PFSK-1 (cell line): ENCODE measurements at regions not wholly inside any gene's neighbourhood (a gene's known extent, or its start where the extent isn't known, plus 50 kb on each side); places are given as distances from the start of the nearest gene placed in this dataset.

ENCODE experiments used
- FOXP2 ChIP-seq: optimal IDR thresholded peaks from 2 replicates; pipeline ENCODE3; 2011; ENCODE audit warnings: borderline replicate concordance, control low read depth, inconsistent platforms; ENCODE audit not compliant: insufficient read depth; ENCODE audit errors: extremely low read length, extremely low read depth
- POLR2AphosphoS5 ChIP-seq: IDR thresholded peaks from 2 replicates; pipeline ENCODE4 v1.6.1; 2012; ENCODE audit warnings: low read depth, mild to moderate bottlenecking, control low read depth, low read length, moderate library complexity
- REST ChIP-seq, 2 experiments: IDR thresholded peaks; 2 replicates each; pipeline versions ENCODE4 v1.6.1 to v1.8.0; 2011 to 2012; ENCODE audit warnings: low read depth in 2 of 2, low read length in 2 of 2, control low read depth in 1 of 2, inconsistent platforms in 1 of 2, mild to moderate bottlenecking in 1 of 2, moderate library complexity in 1 of 2; ENCODE audit not compliant: insufficient read depth in 1 of 2
- SIN3A ChIP-seq: IDR thresholded peaks from 2 replicates; pipeline ENCODE4 v1.6.1; 2012; ENCODE audit warnings: mild to moderate bottlenecking, low read length, moderate library complexity, borderline replicate concordance; ENCODE audit not compliant: insufficient read depth
- TAF1 ChIP-seq: IDR thresholded peaks from 2 replicates; pipeline ENCODE4 v1.6.1; 2012; ENCODE audit warnings: low read length, control low read depth, borderline replicate concordance; ENCODE audit not compliant: insufficient read depth

- TF ChIP-seq SIN3A, result no peak
Measured at GRCh38 chr5:152137063-152137462, 212.4 kb upstream of the GLRA1 start.

- no peak for TF ChIP-seq SIN3A
- TF ChIP-seq FOXP2, result no peak
- TF ChIP-seq REST (IDR thresholded peaks at IDR 0.05; ENCODE audit: insufficient read depth in 1 of 2, low read depth in 2 of 2, low read length in 2 of 2), result no peak
- no peak for TF ChIP-seq POLR2AphosphoS5
- no peak for TF ChIP-seq TAF1
Measured at GRCh38 chr5:152136321-152136720, 211.7 kb upstream of the GLRA1 start.

- TF ChIP-seq TAF1 (no peak), POLR2AphosphoS5 (no peak), SIN3A (no peak), REST (IDR thresholded peaks at IDR 0.05; ENCODE audit: insufficient read depth in 1 of 2, low read depth in 2 of 2, low read length in 2 of 2) (no peak), FOXP2 (no peak)
Measured at GRCh38 chr5:152135827-152136226, 211.2 kb upstream of the GLRA1 start.

GRCh38 chr5:152125661-152126205, 201.1 kb upstream of the GLRA1 start:
- TF ChIP-seq FOXP2 (no peak), POLR2AphosphoS5 (no peak), TAF1 (no peak), SIN3A (no peak), REST (IDR thresholded peaks at IDR 0.05; ENCODE audit: insufficient read depth in 1 of 2, low read depth in 2 of 2, low read length in 2 of 2) (no peak)

GRCh38 chr5:152124409-152125041, 199.9 kb upstream of the GLRA1 start:
- no peak for TF ChIP-seq REST (IDR thresholded peaks at IDR 0.05; ENCODE audit: insufficient read depth in 1 of 2, low read depth in 2 of 2, low read length in 2 of 2)
- no peak for TF ChIP-seq POLR2AphosphoS5
- no peak for TF ChIP-seq FOXP2
- no peak for TF ChIP-seq SIN3A
- no peak for TF ChIP-seq TAF1
